Superior temporal gyrus (tissue), 1 donor: ENCODE measurements at regions not wholly inside any gene's neighbourhood (a gene's known extent, or its start where the extent isn't known, plus 50 kb on each side); places are given as distances from the start of the nearest gene placed in this dataset.

ENCODE experiments used
- DNase-seq: peaks from one replicate; pipeline ENCODE4 v3.0.0-alpha.2; 2016; ENCODE audit errors: extremely low spot score

- no peak for DNase-seq
Observed at GRCh38 chr12:127559349-127560040, 707.5 kb upstream of the TMEM132C start.

- no peak for DNase-seq
Observed at GRCh38 chr12:127560041-127560478, 706.9 kb upstream of the TMEM132C start.

GRCh38 chr12:127562816-127563215 is 704.2 kb upstream of the TMEM132C start:
- DNase-seq, result no peak

GRCh38 chr12:127565241-127565640 is 701.7 kb upstream of the TMEM132C start:
- DNase-seq, result no peak

- no peak for DNase-seq
Observed at GRCh38 chr12:127567531-127567930, 699.4 kb upstream of the TMEM132C start.

GRCh38 chr12:127570387-127570786 is 696.6 kb upstream of the TMEM132C start:
- no peak for DNase-seq

GRCh38 chr12:127570793-127571360 is 696.1 kb upstream of the TMEM132C start:
- no peak for DNase-seq

- DNase-seq, result no peak
Observed at GRCh38 chr12:127571578-127571977, 695.4 kb upstream of the TMEM132C start.

- DNase-seq, result no peak
Observed at GRCh38 chr12:127579446-127579845, 687.5 kb upstream of the TMEM132C start.

- DNase-seq, result no peak
Observed at GRCh38 chr12:127582074-127582473, 684.9 kb upstream of the TMEM132C start.

GRCh38 chr12:127583041-127583440 is 683.9 kb upstream of the TMEM132C start:
- no peak for DNase-seq

GRCh38 chr12:127588249-127588648 is 678.7 kb upstream of the TMEM132C start:
- no peak for DNase-seq

GRCh38 chr12:127589541-127589940 is 677.4 kb upstream of the TMEM132C start:
- DNase-seq, result no peak

GRCh38 chr12:127590868-127591267 is 676.1 kb upstream of the TMEM132C start:
- no peak for DNase-seq

- DNase-seq, result no peak
Observed at GRCh38 chr12:127592245-127592644, 674.7 kb upstream of the TMEM132C start.

- no peak for DNase-seq
Observed at GRCh38 chr12:127594351-127594970, 672.5 kb upstream of the TMEM132C start.

GRCh38 chr12:127595506-127595905 is 671.5 kb upstream of the TMEM132C start:
- peak; percentile 15 for DNase-seq

GRCh38 chr12:127596891-127597290 is 670.1 kb upstream of the TMEM132C start:
- no peak for DNase-seq

GRCh38 chr12:127599436-127599835 is 667.5 kb upstream of the TMEM132C start:
- DNase-seq, result no peak

- no peak for DNase-seq
Observed at GRCh38 chr12:127600211-127600610, 666.8 kb upstream of the TMEM132C start.

- no peak for DNase-seq
Observed at GRCh38 chr12:127606476-127607015, 660.4 kb upstream of the TMEM132C start.

GRCh38 chr12:127607146-127607725 is 659.7 kb upstream of the TMEM132C start:
- no peak for DNase-seq
